ENCODE measurements at regions not wholly inside any gene's neighbourhood (a gene's known extent, or its start where the extent isn't known, plus 50 kb on each side); places are given as distances from the start of the nearest gene placed in this dataset.

DNA sequence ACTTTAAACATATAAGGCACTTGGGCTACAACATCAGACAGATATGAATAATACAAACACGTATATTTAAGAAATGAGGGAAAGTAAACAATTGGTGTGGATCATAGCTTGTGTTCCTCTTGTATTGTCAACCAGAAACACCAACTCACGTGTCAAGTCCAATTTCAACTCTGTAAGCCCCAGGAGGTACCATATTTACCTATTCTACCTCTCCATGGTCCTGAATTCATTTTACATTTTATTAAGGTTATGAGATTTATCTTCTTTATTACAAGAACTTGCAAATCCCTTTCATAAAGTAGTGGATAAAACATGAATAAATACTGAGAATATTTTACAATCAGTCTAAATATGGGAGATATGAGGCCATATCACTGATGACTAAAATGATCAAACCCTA lies 501.6 kb downstream of the MAT2B start:
- no peak for TF ChIP-seq EZH2 (IDR thresholded peaks at IDR 0.05)
- TF ChIP-seq POLR2AphosphoS5 (IDR thresholded peaks at IDR 0.05; ENCODE audit: borderline replicate concordance, low read depth, low read length), result no peak
